Liver (tissue), 8 donors: ENCODE measurements at regions not wholly inside any gene's neighbourhood (a gene's known extent, or its start where the extent isn't known, plus 50 kb on each side); places are given as distances from the start of the nearest gene placed in this dataset.

Source experiments
- DNase-seq: peaks from one replicate; pipeline ENCODE4 v3.0.0-alpha.2; 2017; ENCODE audit warnings: low spot score
- H3K27ac ChIP-seq, 2 donors: one replicate each; pipeline ENCODE4 v1.7.0; 2013; ENCODE audit warnings: inconsistent platforms in 2 of 2, low read length in 2 of 2, control low read depth in 1 of 2, low read depth in 1 of 2, mild to moderate bottlenecking in 1 of 2
- H3K27me3 ChIP-seq, 4 donors: one replicate each; pipeline versions ENCODE4 v1.6.1 to v1.7.0; 2013; ENCODE audit warnings: low read length in 3 of 4, inconsistent platforms in 1 of 4, mild to moderate bottlenecking in 1 of 4, moderate library complexity in 1 of 4; ENCODE audit not compliant: control insufficient read depth in 4 of 4, insufficient read depth in 4 of 4
- H3K36me3 ChIP-seq, 4 donors: one replicate each; pipeline versions ENCODE4 v1.6.1 to v1.7.0; 2013; ENCODE audit warnings: low read length in 3 of 4, mild to moderate bottlenecking in 3 of 4, low read depth in 1 of 4, moderate library complexity in 1 of 4; ENCODE audit not compliant: control insufficient read depth in 4 of 4, insufficient read depth in 3 of 4
- H3K4me1 ChIP-seq, 4 donors: one replicate each; pipeline versions ENCODE4 v1.6.1 to v1.7.0; 2013; ENCODE audit warnings: low read length in 3 of 4, mild to moderate bottlenecking in 3 of 4, moderate library complexity in 1 of 4; ENCODE audit not compliant: control insufficient read depth in 4 of 4, insufficient read depth in 4 of 4
- H3K4me3 ChIP-seq, 3 donors: one replicate each; pipeline versions ENCODE4 v1.6.1 to v1.7.0; 2013; ENCODE audit warnings: low read length in 3 of 3, control low read depth in 1 of 3, low read depth in 1 of 3, mild to moderate bottlenecking in 1 of 3
- H3K9ac ChIP-seq, 2 donors: one replicate each; pipeline ENCODE4 v1.7.0; 2013; ENCODE audit warnings: low read length in 2 of 2, mild to moderate bottlenecking in 2 of 2, moderate library complexity in 2 of 2, control low read depth in 1 of 2, low read depth in 1 of 2
- H3K9me3 ChIP-seq, 4 donors: one replicate each; pipeline versions ENCODE4 v1.6.1 to v1.7.0; 2013; ENCODE audit warnings: low read length in 3 of 4; ENCODE audit not compliant: control insufficient read depth in 4 of 4
- ATF3 ChIP-seq: IDR thresholded peaks from 2 replicates; pipeline ENCODE4 v1.6.1; 2016; ENCODE audit warnings: antibody characterized with exemption
- CTCF ChIP-seq: fragments of 150-350 bp; IDR thresholded peaks from 2 replicates; pipeline ENCODE4 v1.5.1; 2017; ENCODE audit warnings: improper control_type of control experiment, low read depth, low read length; ENCODE audit not compliant: missing input control
- EGR1 ChIP-seq, 2 donors: IDR thresholded peaks; 2 replicates each; pipeline ENCODE4 v1.6.1; 2016 to 2018; ENCODE audit warnings: antibody characterized with exemption in 2 of 2, low read depth in 2 of 2
- FOXA1 ChIP-seq: IDR thresholded peaks from 2 replicates; pipeline ENCODE4 v1.6.1; 2016; ENCODE audit warnings: antibody characterized with exemption
- GABPA ChIP-seq, 2 donors: IDR thresholded peaks in 1 of 2; conservative IDR thresholded peaks in 1 of 2; 2 replicates each; pipeline ENCODE4 v1.6.1; 2016; ENCODE audit warnings: antibody characterized with exemption in 2 of 2, mild to moderate bottlenecking in 1 of 2, moderate library complexity in 1 of 2
- HNF4G ChIP-seq: IDR thresholded peaks from 2 replicates; pipeline ENCODE4 v1.6.1; 2016; ENCODE audit warnings: antibody characterized with exemption
- MAX ChIP-seq: IDR thresholded peaks from 2 replicates; pipeline ENCODE4 v1.6.1; 2016; ENCODE audit warnings: antibody characterized with exemption
- SP1 ChIP-seq: IDR thresholded peaks from 2 replicates; pipeline ENCODE4 v1.6.1; 2018; ENCODE audit warnings: antibody characterized with exemption, mild to moderate bottlenecking
- TAF1 ChIP-seq: conservative IDR thresholded peaks from 2 replicates; pipeline ENCODE4 v1.6.1; 2016; ENCODE audit warnings: antibody characterized with exemption, mild to moderate bottlenecking
- YY1 ChIP-seq: IDR thresholded peaks from 2 replicates; pipeline ENCODE4 v1.6.1; 2016; ENCODE audit warnings: antibody characterized with exemption, mild to moderate bottlenecking
- WGBS: extraction: QIAGEN DNeasy Blood & Tissue Kit; methylation state at CpG from one replicate; pipeline ENCODE4 v1.1.7; 2013; 5-methylcytosine and 5-hydroxymethylcytosine counted together
- donor health status: healthy.
- donor health status: healthy.
- donor health status: healthy.
- donor health status: healthy.
- donor health status: healthy.

- no peaks in the 10 kb centered on the region for H3K9me3 ChIP-seq
- H3K27me3 ChIP-seq: no peaks in the 10 kb centered on the region
- no peak overlapping the region for H3K9ac ChIP-seq
- H3K36me3 ChIP-seq: no peaks in the 10 kb centered on the region
- no peak for DNase-seq
- no peaks in the 10 kb centered on the region for H3K4me1 ChIP-seq
- TF ChIP-seq MAX: no peak
- no peak for TF ChIP-seq CTCF
- TF ChIP-seq YY1: no peak
- TF ChIP-seq HNF4G: no peak
- no peak for TF ChIP-seq ATF3
- TF ChIP-seq SP1: no peak
- TF ChIP-seq EGR1 (IDR thresholded peaks at IDR 0.05; ENCODE audit: low read depth in 2 of 2): no peak
- no peak for TF ChIP-seq FOXA1
- TF ChIP-seq GABPA (IDR thresholded peaks at IDR 0.05 in 1 of 2, conservative IDR thresholded peaks at IDR 0.05 in 1 of 2): no peak
- no peak overlapping the region for H3K4me3 ChIP-seq
- no peak overlapping the region for H3K27ac ChIP-seq
- 67% methylated on average over 3 of the region's 3 CpGs for WGBS
Measured at GRCh38 chr4:58871509-58871908, 1761.3 kb upstream of the IGFBP7 start.

- Histone ChIP-seq H3K36me3 (no peaks in the 10 kb centered on the region), H3K27me3 (no peaks in the 10 kb centered on the region), H3K4me1 (no peaks in the 10 kb centered on the region), H3K9ac (no peak overlapping the region), H3K27ac (no peak overlapping the region), H3K4me3 (no peak overlapping the region), H3K9me3 (no peaks in the 10 kb centered on the region)
- TF ChIP-seq YY1: no peak
- no peak for TF ChIP-seq TAF1
- no peak for TF ChIP-seq SP1
- WGBS: 75% methylated on average over 1 of the region's 1 CpG
- DNase-seq: no peak
Measured at GRCh38 chr4:58849026-58849425, 1738.8 kb upstream of the IGFBP7 start.

- no peak overlapping the region for H3K27ac ChIP-seq
- TF ChIP-seq CTCF (no peak), HNF4G (no peak), ATF3 (no peak)
- no peaks in the 10 kb centered on the region for H3K4me1 ChIP-seq
- H3K9ac ChIP-seq: no peak overlapping the region
- H3K27me3 ChIP-seq: no peaks in the 10 kb centered on the region
- no peaks in the 10 kb centered on the region for H3K36me3 ChIP-seq
- no peaks in the 10 kb centered on the region for H3K9me3 ChIP-seq
- H3K4me3 ChIP-seq: no peak overlapping the region
- DNase-seq: no peak
Measured at GRCh38 chr4:58843455-58843854, 1733.3 kb upstream of the IGFBP7 start.
